NCI-H345 treated with DMSO at 0.1 percent for 48 hours (cell line): ENCODE measurements at regions not wholly inside any gene's neighbourhood (a gene's known extent, or its start where the extent isn't known, plus 50 kb on each side); places are given as distances from the start of the nearest gene placed in this dataset.

Source experiments
- DNase-seq: peaks from one replicate; lab custom pipeline; 2025; ENCODE audit not compliant: unreplicated experiment; lab: John Stamatoyannopoulos, UW

DNA sequence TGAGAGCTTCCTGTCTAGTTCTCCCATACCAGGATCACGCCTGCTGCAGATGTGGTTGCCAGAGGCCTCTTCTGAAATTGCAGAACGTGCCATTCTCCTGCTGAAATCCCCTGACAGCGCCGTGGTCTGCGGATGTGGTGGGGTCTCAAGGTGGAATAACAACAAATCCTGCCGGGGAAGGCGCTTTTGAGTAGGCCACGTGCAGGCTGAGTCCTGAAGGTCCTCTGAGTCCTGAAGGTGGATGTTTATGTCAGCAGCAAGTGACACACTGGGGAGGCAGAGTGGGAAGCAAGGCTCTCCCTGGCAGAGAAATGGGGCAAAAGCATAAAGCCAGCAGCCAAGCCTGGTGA is 241.4 kb downstream of the MYCN start:
- DNase-seq, result no peak

DNA sequence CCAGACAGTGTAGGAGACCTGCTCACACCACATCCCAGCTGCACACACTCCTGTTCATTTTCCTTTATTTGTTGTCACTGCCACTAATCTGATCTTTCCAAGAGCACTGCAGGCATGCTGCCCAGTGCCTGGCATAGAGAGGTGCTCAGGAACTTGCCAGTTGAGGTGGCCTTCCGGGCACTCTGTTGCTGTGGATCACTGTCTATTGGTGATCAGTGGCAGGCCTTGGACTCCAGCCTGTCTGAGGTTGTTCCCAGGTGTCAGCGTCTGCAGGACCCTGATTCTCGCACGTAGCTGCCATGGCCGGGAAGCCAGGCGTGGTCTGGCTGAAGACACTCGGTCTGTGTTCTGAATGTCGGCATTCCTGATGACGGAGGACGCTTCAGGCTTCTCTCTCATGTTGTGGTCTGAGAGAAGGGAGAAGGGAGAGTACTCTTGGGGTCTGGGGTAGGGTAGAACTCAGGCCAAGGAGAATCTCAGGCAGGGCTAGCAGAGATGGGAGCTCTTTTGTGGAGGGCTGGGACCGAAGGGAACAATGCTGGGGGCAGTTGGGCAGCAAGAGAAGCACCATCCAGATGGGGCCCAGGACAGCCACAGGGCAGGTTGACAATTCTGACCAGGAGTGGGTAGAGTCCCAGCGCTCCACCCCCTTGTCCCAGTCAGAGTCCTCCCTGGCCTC is 240.9 kb downstream of the MYCN start:
- no peak for DNase-seq

DNA sequence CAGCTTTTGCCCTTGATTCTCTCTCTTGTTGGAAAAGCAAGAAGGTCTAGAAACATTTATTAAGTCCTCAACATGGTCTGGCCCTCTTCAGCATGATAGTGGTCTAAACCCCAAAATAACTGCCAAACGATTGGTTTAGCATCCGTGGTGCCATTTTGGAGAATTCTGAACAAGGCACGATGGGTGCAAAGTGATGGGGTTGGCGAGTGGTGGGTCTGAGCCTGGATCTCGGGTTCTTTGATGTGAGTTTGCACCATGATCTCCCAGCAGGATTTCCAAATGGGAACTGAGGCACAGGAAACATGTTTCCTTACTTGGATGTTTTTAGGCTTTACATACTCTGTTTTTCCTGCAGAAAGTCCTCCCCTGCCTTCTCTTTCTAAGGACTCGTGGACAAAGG is 240.3 kb downstream of the MYCN start:
- no peak for DNase-seq

DNA sequence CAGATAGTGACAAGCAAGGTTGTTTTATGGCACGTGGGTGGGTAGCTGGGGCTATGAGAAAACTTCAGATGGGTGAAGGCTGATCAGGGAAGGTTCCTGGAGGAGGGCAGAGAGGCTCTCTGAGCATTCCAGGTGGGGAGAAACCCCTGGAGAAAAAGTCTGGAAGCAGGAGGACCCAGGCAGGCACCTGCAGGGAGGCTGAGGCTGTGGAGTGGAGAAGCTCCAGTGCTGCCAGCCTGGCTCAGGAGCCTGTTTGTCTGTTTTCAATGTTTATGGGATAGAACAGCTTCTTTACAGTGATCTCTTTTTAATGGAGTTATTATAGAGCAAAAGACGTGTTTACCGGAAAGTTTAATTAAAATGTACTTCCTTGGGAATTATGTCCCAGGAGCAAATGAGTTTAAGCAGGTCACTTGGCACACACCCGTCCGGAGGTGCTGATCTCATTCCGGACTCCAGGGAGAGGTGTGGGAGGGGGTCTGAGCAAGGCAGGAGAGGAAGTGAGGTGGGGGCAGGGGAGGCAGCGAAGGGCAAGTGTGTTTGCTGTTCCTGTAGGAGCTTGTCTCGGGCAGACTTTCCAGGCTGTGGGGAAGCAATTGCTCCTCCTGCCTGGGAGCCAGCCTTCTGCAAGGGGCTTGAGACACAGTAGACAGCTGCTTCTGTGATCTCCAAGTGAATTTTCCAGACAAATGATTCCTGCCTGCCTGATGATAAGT is 239.5 kb downstream of the MYCN start:
- no peak for DNase-seq

DNA sequence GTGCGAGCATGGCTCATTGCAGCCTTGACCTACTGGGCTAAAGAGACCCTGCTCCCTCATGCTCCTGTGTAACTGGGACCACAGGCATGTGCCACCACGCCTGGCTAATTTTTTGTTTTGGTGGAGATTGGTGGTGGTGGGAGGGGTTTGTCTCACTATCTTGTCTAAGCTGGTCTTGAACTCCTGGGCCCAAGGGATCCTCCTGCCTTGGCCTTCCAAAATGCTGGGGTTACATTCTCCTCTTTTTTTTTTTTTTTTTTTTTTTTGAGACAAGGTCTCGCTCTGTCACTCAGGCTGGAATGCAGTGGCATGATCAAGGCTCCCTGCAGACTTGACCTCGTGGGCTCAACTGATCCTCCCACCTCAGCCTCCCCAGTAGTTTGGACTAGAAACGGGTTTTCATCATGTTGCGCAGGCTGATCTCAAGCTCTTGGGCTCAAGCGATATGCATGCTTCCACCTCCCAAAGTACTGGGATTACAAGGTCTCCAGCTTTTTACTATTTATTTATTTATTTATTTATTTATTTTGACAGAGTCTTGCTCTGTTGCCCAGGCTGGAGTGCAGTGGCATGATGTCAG is 238.3 kb downstream of the MYCN start:
- DNase-seq, result no peak

DNA sequence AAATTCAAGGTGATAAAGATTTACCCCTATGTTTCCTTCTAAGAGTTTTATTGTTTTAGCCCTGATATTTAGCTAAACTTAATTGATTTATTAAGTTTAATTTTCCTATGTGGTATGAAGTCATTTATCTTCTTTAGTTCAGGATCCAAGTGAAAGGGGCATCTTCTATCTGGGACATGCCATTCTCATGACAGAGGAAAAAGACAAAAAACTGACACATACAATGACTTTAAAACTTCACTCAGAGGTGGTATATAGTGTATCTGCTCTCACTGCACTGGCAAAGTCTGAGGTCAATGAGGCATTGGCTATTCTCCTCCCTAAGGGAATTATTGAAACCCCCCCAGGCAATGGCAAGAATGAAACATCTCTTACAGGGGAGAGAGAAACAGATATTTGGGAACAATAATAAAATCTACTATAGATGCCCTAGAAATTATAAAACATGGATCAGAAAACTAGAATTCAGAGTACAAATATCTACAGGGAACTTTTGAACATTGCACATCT is 237.4 kb downstream of the MYCN start:
- DNase-seq, result no peak

DNA sequence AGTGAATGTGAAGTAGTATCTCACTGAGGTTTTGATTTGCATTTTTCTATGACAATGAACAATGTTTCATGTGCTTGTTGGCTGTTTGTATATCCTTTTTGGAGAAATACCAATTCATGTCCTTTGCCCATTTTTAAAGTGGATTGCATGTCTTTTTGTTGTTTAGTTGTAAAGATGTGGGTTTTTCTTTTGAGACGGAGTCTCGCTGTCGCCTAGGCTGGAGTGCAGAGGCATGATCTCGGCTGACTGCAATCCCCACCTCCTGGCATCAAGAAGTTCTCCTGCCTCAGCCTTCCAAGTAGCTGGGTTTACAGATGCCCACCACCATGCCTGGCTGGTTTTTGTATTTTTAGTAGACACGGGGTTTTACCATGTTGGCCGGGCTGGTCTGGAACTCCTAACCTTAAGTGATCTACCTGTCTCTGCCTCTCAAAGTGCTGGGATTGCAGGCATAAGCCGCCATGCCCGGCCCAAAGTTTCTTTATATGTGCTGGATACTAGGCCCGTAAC is 236.7 kb downstream of the MYCN start:
- no peak for DNase-seq

DNA sequence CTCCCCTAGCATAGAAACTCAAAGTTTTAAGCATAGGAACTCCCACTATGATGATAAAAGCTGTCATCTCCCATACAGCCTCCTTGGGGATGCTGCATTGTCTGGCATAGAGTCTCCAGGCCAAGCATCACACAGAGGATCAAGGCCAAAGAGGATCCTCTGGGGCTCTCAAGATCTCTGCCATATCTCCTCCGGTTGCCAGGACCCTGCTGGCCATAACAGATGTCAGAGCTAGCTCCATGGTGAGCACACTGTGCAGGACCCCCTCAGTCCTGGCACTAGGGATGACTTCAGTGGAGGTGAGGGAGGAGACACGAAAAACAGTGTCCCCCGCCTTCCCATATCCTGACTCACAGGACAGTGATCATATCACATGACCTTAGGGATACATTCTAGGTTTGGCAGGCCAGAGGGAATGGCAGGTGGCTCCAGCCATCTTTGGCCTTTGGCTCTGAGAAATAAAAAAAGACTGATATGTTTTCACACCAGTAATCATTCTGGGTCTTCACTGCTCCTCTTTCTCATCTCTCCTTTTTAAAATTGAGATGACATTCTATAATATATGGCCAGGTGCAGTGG is 235.0 kb downstream of the MYCN start:
- no peak for DNase-seq

DNA sequence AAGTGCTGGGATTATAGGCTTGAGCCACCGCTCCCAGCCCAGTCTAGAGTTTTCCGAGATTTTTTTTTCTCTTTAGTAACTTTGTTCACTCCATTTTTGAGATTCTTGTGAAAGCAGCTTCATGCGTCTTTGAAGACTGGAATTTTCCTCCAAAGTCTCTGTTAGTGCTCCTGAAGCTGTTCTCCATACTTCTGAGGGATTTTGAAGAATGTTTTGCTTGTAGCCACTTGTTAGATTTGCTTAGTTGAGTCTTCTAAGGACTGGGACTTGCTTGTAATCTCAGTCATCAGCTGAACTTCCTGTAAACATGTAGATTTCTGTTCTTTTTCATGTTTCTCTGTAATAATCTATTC is 234.3 kb downstream of the MYCN start:
- no peak for DNase-seq

DNA sequence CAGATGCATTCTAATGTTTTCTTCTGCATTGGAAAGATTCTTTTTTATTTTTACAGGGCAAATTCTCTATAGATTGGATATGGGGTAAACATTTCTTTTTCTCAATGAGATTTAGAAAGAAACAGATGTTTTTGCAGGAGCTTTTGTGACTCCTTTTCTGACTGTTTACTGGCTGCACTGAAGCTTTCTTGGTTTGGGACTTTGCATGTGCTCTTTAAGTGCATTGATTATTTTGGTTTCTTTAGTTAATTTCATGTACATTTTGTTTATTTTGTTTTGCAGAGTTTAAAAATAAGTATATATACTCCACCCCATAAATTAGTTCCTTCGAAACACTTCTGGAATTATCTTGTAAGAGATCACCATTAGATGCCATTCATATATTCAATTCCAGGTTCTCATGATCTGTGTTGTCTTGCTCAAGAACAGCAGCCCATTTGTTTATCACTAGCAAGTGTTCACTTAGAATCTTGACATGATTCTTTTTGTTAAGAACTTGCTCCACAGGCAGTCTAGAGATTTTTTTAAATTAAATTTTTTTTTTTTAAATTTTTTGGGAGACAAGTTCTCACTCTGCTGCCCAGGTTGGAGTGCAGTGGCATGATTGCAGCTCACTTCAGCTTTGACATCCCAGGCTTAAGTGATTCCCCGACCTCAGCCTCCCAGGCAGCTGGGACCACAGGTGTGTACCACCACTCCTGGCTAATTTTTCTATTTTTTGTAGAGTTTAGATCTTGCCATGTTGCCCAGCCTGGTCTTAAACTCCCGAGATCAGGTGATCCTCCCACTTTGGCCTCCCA is 233.7 kb downstream of the MYCN start:
- DNase-seq, result no peak

DNA sequence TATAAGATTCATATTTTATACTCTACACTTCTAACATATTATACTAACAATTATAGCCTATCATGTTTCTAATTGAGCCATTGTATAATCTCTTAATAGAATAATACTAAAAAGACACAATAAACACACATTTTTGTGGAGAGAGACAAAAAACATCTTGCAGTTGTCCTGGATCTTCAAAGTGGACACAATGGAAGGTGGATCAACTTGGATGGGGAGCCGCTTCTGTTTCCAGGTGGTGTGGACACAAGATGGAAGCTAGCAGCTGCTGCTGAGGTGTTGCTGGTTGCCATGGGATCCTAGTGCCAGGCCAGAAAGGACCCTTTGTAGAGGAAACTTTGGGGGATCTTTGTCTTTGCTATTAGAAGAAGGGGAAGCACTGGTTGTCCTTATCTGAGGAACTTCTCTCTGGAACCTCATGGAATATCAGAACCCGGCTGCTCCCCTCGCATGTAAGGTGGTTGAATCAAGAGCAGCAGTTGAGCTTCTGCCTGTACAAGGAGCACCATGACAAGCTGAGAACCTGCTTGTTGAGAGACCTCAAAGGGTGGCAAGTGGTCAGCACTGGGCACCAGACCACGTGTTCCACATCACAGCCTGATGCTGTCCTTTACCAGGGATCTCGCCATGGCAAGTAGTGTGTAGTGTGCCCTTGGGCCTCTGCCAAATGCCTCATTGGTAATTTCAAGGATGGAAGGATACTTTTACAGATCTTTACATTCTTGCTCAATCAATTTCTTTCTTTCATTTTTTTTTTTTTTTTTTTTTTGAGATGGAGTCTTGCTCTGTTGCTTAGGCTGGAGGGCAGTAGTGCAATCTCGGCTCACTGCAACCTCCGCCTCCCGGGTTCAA is 232.2 kb downstream of the MYCN start:
- DNase-seq, result no peak

DNA sequence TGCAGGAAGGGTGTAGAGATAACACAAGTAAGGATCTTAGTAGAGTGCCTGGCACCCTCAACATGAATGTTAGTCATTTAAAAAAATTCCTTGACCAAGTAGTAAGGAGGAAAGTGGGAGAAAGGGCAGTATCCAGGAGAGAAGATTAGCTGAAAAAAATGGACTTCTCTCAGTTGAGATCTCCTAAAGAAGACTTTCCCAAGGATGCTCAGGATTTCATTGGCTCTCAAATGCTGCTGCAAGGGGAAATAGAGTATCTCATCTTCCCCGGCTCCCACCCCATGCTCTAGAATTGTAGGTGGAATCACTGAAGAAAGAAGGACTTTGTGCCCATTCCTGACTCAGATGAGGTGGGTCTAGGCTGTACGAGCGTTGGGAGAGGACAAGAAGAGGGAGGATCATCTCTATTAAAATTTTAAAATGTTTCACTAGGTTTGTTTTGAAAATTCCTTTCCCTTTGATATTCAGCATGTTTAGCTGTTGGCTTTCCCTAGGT is 231.1 kb downstream of the MYCN start:
- no peak for DNase-seq

DNA sequence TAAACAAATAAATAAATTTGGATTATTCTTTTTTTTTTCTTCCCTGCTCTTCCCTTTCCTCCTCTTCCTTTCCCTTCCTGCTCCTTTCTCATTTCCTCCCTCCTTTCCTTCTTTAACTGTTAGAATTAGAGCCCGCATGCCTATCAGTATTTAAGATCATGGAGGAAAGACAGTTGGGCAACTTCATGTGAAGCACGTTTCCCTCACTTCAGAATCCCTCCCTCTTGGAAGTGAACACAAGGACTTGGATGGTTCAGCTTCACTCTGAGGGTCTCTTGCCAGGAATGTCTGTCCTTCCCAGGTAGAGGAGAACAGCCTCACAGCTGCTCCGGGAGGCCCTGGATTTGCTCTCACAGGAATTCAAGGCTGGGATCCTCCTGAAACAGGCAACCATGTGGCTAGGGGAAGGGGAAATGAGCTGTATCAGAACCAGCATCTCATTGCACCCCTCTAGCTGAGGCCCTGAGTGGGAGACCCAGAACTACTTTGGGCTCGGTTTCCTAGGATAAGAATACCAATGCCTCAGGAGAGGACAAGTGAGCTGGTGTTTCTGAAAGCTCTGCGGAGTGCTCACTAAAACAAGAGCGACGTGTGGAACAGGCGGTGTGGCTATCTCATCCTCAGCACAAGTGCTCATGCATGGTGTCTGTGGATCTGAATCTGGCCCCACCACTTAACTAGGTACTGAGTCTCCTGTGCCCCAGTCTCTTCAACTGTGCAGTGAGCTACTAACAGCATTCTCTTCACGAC is 230.5 kb downstream of the MYCN start:
- DNase-seq, result no peak

DNA sequence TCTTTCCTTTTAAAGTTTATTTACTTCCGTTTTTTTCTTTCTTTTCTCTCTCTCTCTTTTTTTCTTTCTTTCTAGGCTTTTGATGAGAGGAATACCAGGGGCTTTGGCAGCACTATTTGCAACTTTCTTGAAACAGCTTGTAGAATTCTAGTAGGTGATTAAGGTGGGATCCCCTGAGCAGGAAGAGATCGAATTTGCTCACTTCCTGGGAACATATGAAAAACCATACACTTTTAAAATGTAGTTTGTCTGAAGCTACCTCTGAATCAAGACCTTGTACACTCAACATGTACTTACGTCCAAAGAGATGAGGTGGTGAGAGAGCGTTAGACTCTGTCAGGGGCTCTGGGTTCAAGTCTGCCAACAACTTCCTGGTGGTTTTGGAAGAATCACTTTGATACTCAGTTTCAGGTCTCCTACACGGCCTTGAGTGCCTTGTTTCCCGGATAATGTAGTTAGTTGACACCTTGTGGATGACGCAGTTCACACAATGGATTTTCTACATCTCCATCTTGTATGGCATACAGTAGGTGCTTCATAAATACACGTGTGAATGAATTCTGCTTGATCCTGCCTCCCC is 229.1 kb downstream of the MYCN start:
- DNase-seq, result no peak

DNA sequence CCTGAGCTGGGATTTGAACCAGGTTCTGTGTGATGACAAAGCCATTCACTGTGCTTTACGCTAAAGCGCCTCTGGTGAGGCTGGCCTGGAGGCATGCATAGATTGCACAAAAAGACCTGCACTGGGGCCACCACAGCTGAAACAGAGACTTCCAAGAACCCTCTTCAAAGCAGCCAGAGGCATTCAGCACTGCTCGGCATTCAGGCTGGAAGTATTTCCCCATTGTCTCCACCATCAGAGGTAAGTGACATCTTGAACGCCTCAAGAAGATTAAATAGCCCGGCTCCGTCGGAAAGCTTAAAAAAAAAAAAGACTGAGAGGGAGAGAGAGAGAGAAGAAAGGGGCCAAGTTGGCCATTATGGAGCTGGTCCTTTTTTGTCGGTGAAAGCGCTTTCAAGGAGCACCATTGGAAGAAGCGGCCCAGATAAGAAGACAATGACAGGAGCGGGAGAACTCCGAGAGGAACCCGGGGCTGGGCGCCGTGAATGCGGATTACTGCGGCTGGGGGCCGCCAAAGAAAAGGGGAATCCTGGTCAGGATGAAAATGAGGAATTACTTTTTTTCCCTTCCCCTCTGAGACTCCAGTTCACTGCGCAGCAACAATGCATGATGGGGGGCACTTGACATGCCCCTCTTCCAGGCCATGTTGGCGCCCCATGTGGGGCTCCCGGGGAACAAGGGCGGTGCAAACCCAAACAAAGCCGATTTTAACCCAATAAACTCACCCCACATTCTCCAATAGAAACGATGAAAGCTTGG is 228.3 kb downstream of the MYCN start:
- DNase-seq, result no peak

DNA sequence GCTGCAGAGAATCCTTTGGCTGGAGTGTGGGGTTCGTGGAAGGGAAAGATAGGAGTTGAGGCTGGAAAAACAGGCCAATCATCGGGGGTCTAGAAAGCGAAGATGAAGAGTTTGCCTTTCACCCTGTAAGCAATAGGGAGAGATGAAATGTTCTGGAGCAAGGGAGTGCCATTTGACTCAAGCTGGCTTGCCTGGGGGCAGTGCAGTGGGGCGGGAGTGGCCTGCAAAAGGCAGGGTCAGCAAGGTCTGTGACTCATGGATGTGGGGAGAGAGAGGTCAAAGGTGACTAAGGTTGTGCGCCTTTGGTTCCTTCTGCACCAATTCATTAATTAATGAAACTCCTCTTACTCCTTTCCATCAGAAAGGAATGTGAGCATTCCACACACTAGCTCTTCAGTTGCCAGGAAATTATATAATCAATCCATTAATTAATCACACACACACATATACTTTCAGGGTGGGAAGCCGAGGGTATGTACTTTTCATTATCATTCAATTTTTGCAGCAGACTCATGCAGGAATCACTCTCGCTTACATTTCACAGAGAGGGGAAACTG is 227.6 kb downstream of the MYCN start:
- no peak for DNase-seq

DNA sequence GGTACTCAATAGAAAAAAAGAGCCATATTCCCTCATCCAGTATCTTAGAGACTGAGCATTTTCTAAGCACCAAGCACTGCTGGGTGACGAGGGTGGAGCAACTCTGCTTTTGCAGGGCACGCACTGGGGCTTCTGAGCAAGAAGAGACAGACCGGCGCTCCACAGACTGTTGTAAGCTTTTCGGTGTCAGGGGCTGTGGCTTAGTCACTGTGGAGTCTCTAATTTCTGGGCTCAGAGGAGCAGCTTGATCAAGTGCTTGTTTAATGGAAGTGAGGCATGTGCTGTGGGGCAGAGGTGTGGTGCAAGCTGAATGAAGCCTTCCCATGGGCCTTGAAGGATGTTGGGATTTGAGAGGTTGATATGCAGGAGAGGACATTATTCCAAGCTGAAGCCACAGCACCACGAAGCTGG is 227.1 kb downstream of the MYCN start:
- no peak for DNase-seq
